HG03520 (cell line): ENCODE measurements at regions not wholly inside any gene's neighbourhood (a gene's known extent, or its start where the extent isn't known, plus 50 kb on each side); places are given as distances from the start of the nearest gene placed in this dataset.

Source experiments
- ATAC-seq: cut with Tn5 transposase; IDR thresholded peaks from one replicate; pipeline ENCODE4 v1.9.1; 2021; ENCODE audit warnings: mild to moderate bottlenecking, moderate library complexity; ENCODE audit not compliant: unreplicated experiment

- no peak for ATAC-seq
These were observed 1295.8 kb downstream of the BRD1 start for GRCh38 chr22:48531761-48532435.

- ATAC-seq, result no peak
These were observed 1296.6 kb downstream of the BRD1 start for GRCh38 chr22:48531108-48531507.

- no peak for ATAC-seq
These were observed 1297.0 kb downstream of the BRD1 start for GRCh38 chr22:48530666-48531065.

GRCh38 chr22:48528221-48528915 lies 1299.3 kb downstream of the BRD1 start:
- ATAC-seq, result no peak

GRCh38 chr22:48523761-48524160 lies 1303.9 kb downstream of the BRD1 start:
- no peak for ATAC-seq

DNA sequence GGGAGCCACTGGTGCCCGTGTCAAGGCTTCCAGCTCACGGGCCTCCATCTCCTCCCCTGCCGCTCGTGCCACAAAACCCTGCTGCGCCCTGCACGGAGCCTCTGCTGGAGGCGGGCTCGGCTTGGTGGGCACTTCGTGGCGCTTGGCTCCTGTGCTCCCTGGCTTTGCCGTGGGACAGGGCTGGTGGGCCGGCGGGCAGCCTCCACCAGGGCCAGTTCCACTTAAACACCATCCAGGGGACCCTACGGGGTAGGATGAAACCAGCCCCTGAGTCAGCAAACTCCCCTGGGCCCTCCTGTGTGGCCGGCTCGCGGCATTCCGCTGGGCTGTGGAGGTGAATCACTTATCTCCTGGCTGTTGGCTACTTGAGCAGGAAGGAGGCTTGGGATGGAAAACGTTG lies 1304.6 kb downstream of the BRD1 start:
- ATAC-seq, result no peak

DNA sequence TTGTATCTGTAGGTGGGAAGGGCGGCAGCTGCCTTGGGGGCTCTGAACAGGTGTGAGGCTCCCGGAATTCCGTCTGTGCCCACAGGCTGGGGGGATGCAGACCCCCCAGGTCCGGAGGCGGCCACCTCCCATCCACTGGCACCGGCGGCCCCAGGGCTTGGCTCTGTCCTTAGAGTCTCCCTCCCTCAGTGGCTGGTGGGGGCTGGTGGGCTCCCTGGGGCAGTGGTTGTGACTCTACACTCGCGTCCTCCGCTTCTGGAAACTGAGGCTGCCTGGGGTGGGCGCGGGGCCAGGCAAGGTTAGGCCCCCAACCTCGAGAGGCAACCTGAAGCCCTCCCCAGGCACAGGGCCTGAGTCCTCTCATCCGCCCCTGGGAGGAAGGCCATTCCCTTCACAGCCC lies 1305.4 kb downstream of the BRD1 start:
- no peak for ATAC-seq

DNA sequence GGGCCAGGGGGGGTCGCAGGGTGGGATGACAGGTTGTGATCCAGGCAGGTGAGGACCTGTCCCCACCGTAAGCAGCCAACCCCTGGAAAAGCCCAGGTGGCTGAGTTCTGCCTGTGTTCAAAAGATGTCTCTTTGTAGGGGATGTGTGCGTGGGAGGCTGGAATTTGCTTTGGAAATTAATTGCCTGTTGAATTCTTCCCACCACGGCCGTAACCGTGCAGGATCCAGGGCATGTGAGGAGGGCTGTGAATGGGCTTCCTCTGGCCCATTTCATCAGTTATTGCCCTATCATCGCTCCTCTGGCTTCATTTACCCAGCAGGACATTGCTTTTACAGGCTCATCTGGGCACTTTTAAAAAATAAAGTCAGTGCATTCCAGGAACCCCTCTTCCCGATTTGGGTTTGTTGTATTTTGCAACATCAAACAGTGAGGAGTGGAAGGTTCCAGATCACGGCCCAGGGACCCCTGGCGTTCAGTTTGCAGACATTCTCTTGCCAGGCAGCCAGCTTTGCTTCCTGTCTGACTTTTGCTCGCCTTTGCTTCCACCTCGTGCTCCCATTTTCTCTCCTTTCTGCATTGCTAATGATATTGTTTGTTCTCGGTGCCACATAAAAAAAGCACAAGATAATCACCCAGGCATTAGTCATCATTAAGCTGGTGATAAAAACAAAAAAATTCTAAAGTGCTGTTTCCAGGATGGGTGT lies 1306.6 kb downstream of the BRD1 start:
- ATAC-seq, result no peak

GRCh38 chr22:48520207-48520606 lies 1307.5 kb downstream of the BRD1 start:
- no peak for ATAC-seq

GRCh38 chr22:48517039-48518030 lies 1310.3 kb downstream of the BRD1 start:
- ATAC-seq, result no peak

DNA sequence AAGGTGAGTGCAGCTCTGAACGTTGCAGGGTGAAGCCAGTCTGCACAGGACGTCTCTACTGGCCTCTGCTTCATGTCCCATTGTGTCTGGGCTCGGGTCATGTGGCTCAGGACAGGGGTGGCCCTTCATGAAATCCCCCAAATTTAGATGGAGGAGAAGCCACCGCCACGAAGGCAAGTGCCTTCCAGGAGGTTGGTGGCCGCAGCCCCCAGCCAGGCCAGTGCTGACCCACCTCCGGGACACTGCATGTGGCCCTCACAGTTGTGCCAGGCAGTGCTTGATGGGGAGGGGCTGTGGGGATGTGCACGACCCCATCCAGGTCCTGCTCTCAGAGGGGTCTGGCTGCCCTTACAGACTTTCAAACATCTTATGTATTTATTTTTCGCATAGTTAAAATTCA lies 1311.1 kb downstream of the BRD1 start:
- ATAC-seq, result no peak

GRCh38 chr22:48515571-48516200 lies 1312.0 kb downstream of the BRD1 start:
- ATAC-seq, result no peak

DNA sequence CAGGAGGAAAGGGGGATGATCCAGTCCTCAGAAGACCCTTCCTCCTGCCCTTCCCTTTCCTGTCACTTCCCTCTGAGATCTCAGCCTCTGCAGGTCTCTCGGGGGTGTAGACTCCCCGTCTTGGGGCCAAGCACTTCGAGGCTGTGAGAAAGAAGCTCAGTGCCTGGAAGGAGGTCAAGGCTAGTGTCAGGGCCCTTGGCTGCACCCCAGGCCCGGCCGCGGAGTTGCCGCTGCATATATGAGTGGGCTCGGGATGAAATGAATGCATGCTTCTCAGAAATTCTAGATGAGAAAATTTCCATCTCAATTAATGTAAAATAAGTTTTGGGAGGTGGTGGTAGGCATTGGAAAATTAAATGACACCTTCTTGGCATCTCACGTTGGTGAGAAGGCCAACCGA lies 1313.7 kb downstream of the BRD1 start:
- ATAC-seq, result no peak

DNA sequence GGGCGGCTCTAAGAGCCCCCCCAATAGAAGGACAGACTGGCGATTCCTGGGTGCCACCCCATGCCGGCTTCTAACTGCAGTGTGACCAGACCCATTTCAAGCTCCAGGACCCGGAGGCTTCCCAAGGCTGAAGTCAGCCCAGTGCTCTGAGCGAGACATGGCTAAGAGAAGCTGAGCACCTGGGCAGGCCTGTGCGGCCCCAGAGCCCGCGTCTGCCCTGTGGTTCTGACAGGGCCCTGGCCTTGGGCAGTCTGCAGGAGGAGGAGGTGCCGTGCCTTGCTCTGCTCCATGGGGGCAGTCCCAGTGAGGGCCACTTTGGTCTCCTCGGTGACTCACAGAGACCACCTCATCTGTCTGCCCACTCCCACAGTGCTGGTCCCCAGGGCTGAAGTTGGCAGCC lies 1314.2 kb downstream of the BRD1 start:
- no peak for ATAC-seq

GRCh38 chr22:48511781-48512327 lies 1315.8 kb downstream of the BRD1 start:
- no peak for ATAC-seq

DNA sequence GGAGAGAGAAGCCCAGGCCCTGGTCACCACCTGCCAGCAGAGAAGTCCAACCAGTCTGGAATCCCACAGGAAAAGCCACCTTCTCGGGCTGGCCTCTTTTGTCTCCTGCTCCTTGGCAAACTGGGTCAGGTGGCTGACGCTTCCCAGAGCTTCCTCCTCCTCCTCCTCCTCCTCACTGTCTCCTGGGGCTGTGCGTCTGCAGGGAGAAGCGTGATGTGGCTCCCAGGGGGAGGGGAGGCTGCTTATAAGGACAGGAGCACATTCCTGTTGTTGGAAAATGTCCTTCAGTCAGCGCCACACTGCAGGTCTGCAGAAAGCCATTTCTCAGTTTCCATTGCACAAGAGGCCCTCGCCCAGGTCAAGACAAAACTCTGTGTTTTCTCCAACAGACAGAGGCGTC lies 1316.5 kb downstream of the BRD1 start:
- no peak for ATAC-seq

GRCh38 chr22:48510599-48510998 lies 1317.1 kb downstream of the BRD1 start:
- no peak for ATAC-seq

- no peak for ATAC-seq
These were observed 1319.9 kb downstream of the BRD1 start for GRCh38 chr22:48507595-48508350.

GRCh38 chr22:48507171-48507570 lies 1320.5 kb downstream of the BRD1 start:
- no peak for ATAC-seq
